HG03460 (cell line): ENCODE measurements at regions not wholly inside any gene's neighbourhood (a gene's known extent, or its start where the extent isn't known, plus 50 kb on each side); places are given as distances from the start of the nearest gene placed in this dataset.
A peak's percentile ranks its signal among the peaks of the same experiment; 100 is the strongest.
"Not testable (repeated sequence)": the region's sequence is repeated elsewhere in the genome, so short reads cannot be mapped to it uniquely, and the experiment has no call there.

Experiments used
- ATAC-seq: cut with Tn5 transposase; IDR thresholded peaks from one replicate; pipeline ENCODE4 v1.9.1; 2021; ENCODE audit not compliant: unreplicated experiment

GRCh38 chr1:206256935-206257334 is 53.6 kb downstream of the SRGAP2 start:
- peak; percentile 92 for ATAC-seq

DNA sequence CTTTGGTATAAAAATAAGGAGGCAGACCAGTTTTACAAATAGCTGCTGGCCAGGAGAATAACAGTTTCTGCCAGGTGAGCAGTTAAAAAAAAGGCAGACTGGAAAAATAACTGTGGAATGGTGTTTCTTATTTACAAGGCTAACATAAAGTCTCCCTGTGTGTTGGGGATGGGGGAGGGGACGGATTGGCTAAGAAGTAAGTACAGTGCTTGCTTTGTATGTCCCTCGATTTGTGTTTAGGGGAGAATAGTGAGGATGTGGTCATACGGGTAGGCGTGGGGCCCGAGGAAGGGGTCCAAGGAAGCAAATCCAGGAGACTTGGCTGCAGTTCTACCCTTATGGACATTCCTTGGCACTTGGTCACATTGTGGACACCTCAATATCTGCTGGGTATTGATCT is 58.1 kb downstream of the SRGAP2 start:
- ATAC-seq: not testable (repeated sequence)

GRCh38 chr1:206262424-206262823 is 59.1 kb downstream of the SRGAP2 start:
- ATAC-seq: not testable (repeated sequence)

GRCh38 chr1:206264916-206265315 is 61.6 kb downstream of the SRGAP2 start:
- not testable (repeated sequence) for ATAC-seq

DNA sequence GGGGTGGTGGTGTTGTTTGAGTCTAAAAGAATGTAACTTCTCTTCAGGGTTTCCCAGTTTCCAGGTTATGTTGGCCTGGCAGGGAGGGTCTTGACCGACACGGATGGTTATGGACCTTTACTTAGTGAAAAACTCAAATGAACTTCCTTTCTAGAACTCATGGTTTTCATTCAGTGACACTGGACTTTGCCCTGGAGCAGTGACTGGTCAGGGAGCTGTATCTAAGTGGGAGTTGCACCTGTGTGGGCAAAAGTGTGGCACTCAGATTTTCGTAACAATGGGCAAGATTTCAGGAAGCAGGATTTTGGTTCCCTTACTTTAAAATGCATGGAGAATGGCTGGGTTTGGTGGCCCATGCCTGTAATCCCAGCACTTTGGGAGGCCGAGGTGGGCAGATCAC is 67.8 kb downstream of the SRGAP2 start:
- not testable (repeated sequence) for ATAC-seq

DNA sequence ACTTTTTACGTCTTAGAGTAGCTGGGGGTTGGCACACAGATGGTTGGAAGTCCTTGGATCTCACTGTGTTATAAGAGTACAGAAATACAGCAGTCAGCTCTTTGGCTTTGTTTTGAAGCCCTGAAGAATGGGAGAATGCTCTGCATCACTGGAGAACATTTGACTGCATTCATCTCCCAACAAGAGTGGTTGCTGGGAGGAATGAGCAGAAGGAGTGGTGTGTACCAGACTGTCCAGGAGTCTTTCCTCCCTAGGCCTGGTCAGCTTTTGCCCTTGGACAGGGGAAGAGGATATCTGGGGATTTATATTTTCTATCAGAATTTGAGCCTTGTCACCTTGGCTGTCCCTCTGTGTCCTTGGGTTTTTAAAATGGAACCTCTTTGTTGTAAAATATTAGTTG is 69.8 kb downstream of the SRGAP2 start:
- ATAC-seq: not testable (repeated sequence)

- ATAC-seq: not testable (repeated sequence)
Measured at GRCh38 chr1:206276143-206276542, 72.8 kb downstream of the SRGAP2 start.

DNA sequence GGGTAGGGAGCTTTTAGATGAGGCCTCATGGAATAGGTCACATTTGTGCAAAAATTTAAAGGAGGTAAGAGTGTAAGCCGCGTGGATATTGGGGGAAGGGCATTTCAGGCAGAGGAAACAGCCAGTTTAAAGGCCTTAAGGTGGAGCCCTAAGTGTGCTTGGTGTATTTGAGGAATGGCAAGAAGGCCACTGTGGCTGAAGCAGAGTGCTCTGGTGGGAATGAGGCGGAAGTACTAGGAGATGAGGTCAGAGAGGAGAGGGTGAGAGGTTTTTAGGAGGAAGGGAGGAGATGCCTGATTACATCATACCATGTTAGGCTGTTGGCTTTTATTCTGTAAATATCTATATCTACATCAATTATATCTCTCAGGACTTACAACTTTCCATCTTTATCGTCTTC is 75.3 kb downstream of the SRGAP2 start:
- ATAC-seq: not testable (repeated sequence)

DNA sequence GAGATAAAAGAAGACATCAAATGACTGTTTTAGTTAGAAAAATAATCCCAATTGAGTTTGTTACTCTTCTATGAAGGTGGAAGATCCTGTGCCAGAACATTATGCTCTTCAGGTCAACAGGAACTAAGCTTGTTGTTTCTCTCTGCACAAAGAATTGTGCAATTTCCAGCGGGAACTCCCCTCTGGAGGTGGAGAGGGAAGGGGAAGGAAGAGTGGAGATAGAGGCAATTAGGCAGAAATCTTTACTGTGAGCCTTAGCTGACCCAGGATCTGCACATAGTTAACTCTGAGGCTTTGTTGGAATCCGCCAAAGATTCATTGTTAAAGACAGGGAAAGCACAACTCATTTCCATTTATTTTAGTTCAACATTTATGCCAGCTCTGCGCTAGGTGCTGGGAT is 77.3 kb downstream of the SRGAP2 start:
- not testable (repeated sequence) for ATAC-seq

GRCh38 chr1:206281912-206282654 is 78.7 kb downstream of the SRGAP2 start:
- ATAC-seq: peak; percentile 62

GRCh38 chr1:206285024-206285960 is 82.0 kb downstream of the SRGAP2 start:
- not testable (repeated sequence) for ATAC-seq

GRCh38 chr1:206287759-206288158 is 84.4 kb downstream of the SRGAP2 start:
- ATAC-seq: not testable (repeated sequence)

DNA sequence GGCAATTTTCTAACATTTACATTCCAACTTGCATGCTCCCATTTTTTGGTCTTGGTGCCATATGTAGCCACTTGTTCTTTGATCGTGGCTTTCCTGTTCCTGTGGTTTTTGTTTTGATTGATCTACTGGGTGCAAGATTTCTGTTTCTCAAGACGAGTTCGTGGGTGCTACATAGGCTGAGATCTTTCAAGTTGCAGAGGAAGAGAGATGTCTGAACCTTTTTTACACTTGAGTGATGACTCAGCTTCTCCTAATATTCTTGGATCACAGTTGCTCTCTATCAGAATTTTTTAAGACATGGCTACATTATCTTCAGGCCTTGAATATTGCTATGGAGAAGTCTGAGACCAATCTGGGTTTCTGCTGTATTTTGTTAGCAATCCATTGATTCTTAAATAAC is 85.1 kb downstream of the SRGAP2 start:
- ATAC-seq: peak; percentile 52

DNA sequence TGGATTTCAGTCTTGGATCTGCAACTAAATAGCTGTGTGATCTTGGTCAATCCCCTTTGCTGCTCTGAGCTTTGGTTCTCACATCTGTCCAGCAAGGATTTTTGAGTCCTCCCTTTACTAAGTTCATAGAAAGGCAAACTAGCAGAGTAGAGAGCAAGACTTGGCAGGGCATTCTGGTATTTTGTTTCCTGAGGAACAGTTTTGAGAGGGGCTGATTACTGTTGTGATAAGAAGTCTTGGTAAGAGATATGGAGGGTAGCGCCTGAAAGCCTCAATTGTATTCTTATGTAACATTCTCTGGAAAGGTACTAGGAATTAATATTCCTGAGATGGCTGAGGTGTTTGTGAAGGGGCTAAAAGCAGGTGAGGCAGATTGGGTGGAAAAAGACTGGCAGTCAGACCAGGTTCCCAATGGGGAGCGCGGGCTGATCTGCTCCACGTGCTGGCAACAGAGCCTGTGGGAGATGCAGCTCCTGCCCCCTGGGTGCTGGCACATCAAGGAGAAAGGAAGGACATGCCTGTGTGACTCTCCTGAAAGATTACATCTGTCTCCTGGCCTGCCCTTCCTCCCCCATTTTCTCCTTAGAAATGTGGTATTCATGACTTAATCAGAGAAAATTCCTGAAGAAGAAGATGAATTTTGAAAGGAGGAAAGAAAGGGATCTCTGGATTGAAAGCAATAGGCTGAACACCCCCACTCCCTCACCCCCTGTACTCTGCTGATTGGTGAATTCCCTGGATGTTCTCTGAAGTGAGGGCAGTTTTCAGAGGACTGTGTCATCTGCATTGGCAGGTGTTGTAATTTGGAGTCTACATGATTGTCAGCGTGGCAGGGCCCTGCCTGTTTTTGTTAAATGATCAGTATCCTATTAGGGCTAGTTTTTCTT is 94.0 kb downstream of the SRGAP2 start:
- ATAC-seq: not testable (repeated sequence)

DNA sequence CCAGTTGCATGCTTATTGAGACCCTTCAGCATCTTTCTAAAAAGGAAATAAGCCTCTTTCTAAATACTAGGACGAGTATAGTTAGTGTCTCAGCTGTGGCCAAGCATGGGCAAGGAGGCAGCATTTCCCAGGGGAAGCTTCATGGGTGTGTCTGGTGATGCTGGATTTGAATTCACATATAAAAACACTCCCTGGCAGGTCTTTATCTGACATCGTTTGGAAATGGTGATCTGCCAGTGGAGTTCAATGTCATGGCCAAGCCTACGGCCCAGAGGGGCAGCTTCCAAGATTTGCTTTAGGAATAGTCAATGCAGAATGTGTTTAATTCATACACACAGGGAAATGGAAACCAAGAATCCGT is 94.7 kb downstream of the SRGAP2 start:
- not testable (repeated sequence) for ATAC-seq

GRCh38 chr1:206299181-206299791 is 95.9 kb downstream of the SRGAP2 start:
- not testable (repeated sequence) for ATAC-seq

- not testable (repeated sequence) for ATAC-seq
Measured at GRCh38 chr1:206299942-206300341, 96.6 kb downstream of the SRGAP2 start.

DNA sequence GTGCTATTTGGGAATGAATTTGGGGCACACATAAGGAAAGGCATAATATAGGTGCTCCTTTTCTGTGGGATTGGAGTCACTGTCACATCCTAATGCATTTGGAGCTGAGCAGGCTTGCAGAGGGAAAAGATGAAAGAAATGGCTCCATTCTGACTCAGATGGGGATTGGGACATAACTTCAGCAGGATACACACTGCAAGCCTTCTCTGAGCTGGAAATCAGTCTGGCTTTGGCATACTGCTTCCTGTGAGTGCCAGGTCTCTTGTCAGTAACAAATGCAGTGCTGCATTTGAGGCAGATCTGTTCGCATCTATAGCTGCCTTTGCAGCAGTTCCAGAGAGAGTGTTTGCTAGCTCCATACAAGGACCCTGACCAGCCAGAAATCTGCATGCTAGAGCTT is 98.7 kb downstream of the SRGAP2 start:
- not testable (repeated sequence) for ATAC-seq

GRCh38 chr1:206307442-206307841 is 104.1 kb downstream of the SRGAP2 start:
- ATAC-seq: not testable (repeated sequence)

DNA sequence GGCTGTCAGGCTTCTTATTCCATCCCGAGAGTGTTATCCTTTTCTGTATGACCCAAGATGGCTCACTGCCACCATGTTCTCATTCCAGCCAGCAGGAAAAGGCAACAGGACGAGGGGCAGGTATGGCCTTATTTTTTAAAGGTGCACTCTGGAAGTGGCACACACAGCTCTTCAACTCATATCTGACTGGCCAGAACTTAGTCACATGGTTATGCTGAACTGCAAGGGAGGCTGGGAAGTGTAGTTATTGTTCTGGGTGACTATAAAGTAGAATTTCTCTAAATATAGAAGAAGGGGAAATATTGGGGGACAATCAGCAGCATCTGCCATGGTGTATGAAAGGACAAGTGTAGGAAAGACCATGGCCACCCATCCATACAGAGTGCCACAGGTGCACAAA is 107.6 kb downstream of the SRGAP2 start:
- ATAC-seq: not testable (repeated sequence)
